Urinary bladder (tissue), 3 donors: ENCODE measurements at regions not wholly inside any gene's neighbourhood (a gene's known extent, or its start where the extent isn't known, plus 50 kb on each side); places are given as distances from the start of the nearest gene placed in this dataset.

Source experiments
- DNase-seq: peaks from one replicate; pipeline ENCODE4 v3.0.0-alpha.2; 2015; ENCODE audit errors: extremely low spot score
- H3K27ac ChIP-seq: one replicate; pipeline ENCODE4 v1.5.1; 2013; ENCODE audit warnings: low read depth, mild to moderate bottlenecking, moderate library complexity
- H3K36me3 ChIP-seq: one replicate; pipeline ENCODE4 v1.6.1; 2013; ENCODE audit warnings: mild to moderate bottlenecking, moderate library complexity; ENCODE audit not compliant: insufficient read depth
- H3K4me1 ChIP-seq: one replicate; pipeline ENCODE4 v1.6.1; 2013; ENCODE audit warnings: mild to moderate bottlenecking, moderate library complexity; ENCODE audit not compliant: insufficient read depth
- H3K4me3 ChIP-seq: one replicate; pipeline ENCODE4 v1.5.1; 2013; ENCODE audit warnings: low read depth, low read length
- WGBS: extraction: QIAGEN DNeasy Blood & Tissue Kit; methylation state at CpG from one replicate; pipeline ENCODE4 v1.1.7; 2013; 5-methylcytosine and 5-hydroxymethylcytosine counted together
- donor health status: healthy with polysubstance abuse.
- donor health status: healthy.

- no peak for DNase-seq
- Histone ChIP-seq H3K27ac (no peak overlapping the region), H3K4me3 (no peak overlapping the region), H3K4me1 (no peaks in the 10 kb centered on the region), H3K36me3 (no peaks in the 10 kb centered on the region)
- WGBS, result 77% methylated on average over 5 of the region's 5 CpGs
Observed at GRCh38 chr5:56476487-56476856, 243.3 kb upstream of the ANKRD55 start.

- Histone ChIP-seq H3K36me3 (no peaks in the 10 kb centered on the region), H3K4me3 (no peak overlapping the region), H3K4me1 (no peaks in the 10 kb centered on the region), H3K27ac (no peak overlapping the region)
- WGBS, result 61% methylated on average over 4 of the region's 4 CpGs
- DNase-seq, result no peak
Observed at GRCh38 chr5:56475689-56476486, 242.8 kb upstream of the ANKRD55 start.

GRCh38 chr5:56471707-56472106 lies 238.6 kb upstream of the ANKRD55 start:
- 94% methylated on average over 2 of the region's 2 CpGs for WGBS
- no peak for DNase-seq

GRCh38 chr5:56470007-56470406 lies 236.9 kb upstream of the ANKRD55 start:
- no peaks in the 10 kb centered on the region for H3K36me3 ChIP-seq
- no peak overlapping the region for H3K4me3 ChIP-seq
- 89% methylated on average over 7 of the region's 7 CpGs for WGBS
- DNase-seq, result no peak
- no peaks in the 10 kb centered on the region for H3K4me1 ChIP-seq
- no peak overlapping the region for H3K27ac ChIP-seq

More at GRCh38 chr5:56471707-56472106, 238.6 kb upstream of the ANKRD55 start:
- no peaks in the 10 kb centered on the region for H3K4me1 ChIP-seq
- no peaks in the 10 kb centered on the region for H3K36me3 ChIP-seq
- no peak overlapping the region for H3K4me3 ChIP-seq
- H3K27ac ChIP-seq, result no peak overlapping the region

GRCh38 chr5:56468277-56468676 lies 235.1 kb upstream of the ANKRD55 start:
- Histone ChIP-seq H3K36me3 (no peaks in the 10 kb centered on the region), H3K4me3 (no peak overlapping the region), H3K27ac (no peak overlapping the region), H3K4me1 (no peaks in the 10 kb centered on the region)
- 93% methylated on average over 3 of the region's 3 CpGs for WGBS
- no peak for DNase-seq

GRCh38 chr5:56467176-56467717 lies 234.1 kb upstream of the ANKRD55 start:
- 70% methylated on average over 5 of the region's 5 CpGs for WGBS
- no peak for DNase-seq

GRCh38 chr5:56466136-56466816 lies 233.1 kb upstream of the ANKRD55 start:
- Histone ChIP-seq H3K27ac (no peak overlapping the region), H3K4me1 (no peaks in the 10 kb centered on the region), H3K36me3 (no peaks in the 10 kb centered on the region), H3K4me3 (no peak overlapping the region)
- 90% methylated on average over 7 of the region's 7 CpGs for WGBS
- no peak for DNase-seq

More at GRCh38 chr5:56467176-56467717, 234.1 kb upstream of the ANKRD55 start:
- no peak overlapping the region for H3K27ac ChIP-seq
- no peaks in the 10 kb centered on the region for H3K36me3 ChIP-seq
- no peaks in the 10 kb centered on the region for H3K4me1 ChIP-seq
- no peak overlapping the region for H3K4me3 ChIP-seq

GRCh38 chr5:56465769-56466135 lies 232.6 kb upstream of the ANKRD55 start:
- Histone ChIP-seq H3K27ac (no peak overlapping the region), H3K36me3 (no peaks in the 10 kb centered on the region), H3K4me1 (no peaks in the 10 kb centered on the region), H3K4me3 (no peak overlapping the region)
- WGBS, result 96% methylated on average over 2 of the region's 2 CpGs
- DNase-seq, result no peak

GRCh38 chr5:56464935-56465768 lies 232.0 kb upstream of the ANKRD55 start:
- WGBS, result 72% methylated on average over 10 of the region's 10 CpGs
- no peak for DNase-seq
- Histone ChIP-seq H3K4me3 (no peak overlapping the region), H3K27ac (no peak overlapping the region), H3K4me1 (no peaks in the 10 kb centered on the region), H3K36me3 (no peaks in the 10 kb centered on the region)

- WGBS, result 91% methylated on average over 4 of the region's 4 CpGs
- H3K27ac ChIP-seq, result no peak overlapping the region
- H3K4me1 ChIP-seq, result no peaks in the 10 kb centered on the region
- H3K36me3 ChIP-seq, result no peaks in the 10 kb centered on the region
- no peak for DNase-seq
- H3K4me3 ChIP-seq, result no peak overlapping the region
Observed at GRCh38 chr5:56463944-56464571, 230.9 kb upstream of the ANKRD55 start.

GRCh38 chr5:56461584-56461983 lies 228.5 kb upstream of the ANKRD55 start:
- Histone ChIP-seq H3K27ac (no peak overlapping the region), H3K4me1 (no peaks in the 10 kb centered on the region), H3K36me3 (no peaks in the 10 kb centered on the region), H3K4me3 (no peak overlapping the region)
- DNase-seq, result no peak
- 96% methylated on average over 4 of the region's 4 CpGs for WGBS

GRCh38 chr5:56460681-56461191 lies 227.6 kb upstream of the ANKRD55 start:
- no peak overlapping the region for H3K27ac ChIP-seq
- whole genome bisulfite sequencing, result 32% methylated on average over 5 of the region's 5 CpGs
- no peak overlapping the region for H3K4me3 ChIP-seq
- no peaks in the 10 kb centered on the region for H3K36me3 ChIP-seq
- no peaks in the 10 kb centered on the region for H3K4me1 ChIP-seq
- DNase-seq, result no peak

GRCh38 chr5:56460195-56460546 lies 227.0 kb upstream of the ANKRD55 start:
- 55% methylated on average over 2 of the region's 2 CpGs for WGBS
- H3K4me3 ChIP-seq, result no peak overlapping the region
- DNase-seq, result no peak
- no peaks in the 10 kb centered on the region for H3K4me1 ChIP-seq
- no peaks in the 10 kb centered on the region for H3K36me3 ChIP-seq
- H3K27ac ChIP-seq, result no peak overlapping the region
